ENCODE measurements at regions not wholly inside any gene's neighbourhood (a gene's known extent, or its start where the extent isn't known, plus 50 kb on each side); places are given as distances from the start of the nearest gene placed in this dataset.

DNA sequence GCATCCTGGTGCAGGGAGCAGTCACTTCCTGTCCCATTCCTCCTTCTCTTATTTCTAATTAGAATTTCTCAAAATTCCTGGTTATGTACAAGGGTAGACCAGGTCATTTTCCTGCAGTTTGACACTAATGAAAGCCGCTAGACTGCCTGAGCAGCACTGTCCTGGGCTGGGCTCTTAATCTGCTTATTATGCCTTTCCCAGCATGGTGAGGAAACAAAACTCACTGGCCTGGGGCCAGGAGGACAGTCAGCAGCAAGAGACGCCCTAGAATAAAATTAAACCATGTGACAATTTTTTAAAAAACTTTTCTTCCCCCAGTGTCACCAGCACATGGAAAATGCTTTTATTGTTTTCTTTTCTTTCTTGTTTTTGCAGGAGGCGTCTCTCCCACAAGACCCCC is 647.5 kb downstream of the TYW1 start:
- H3K36me3 ChIP-seq (ENCODE audit: insufficient read depth, low read length): no peaks in the 10 kb centered on the region
- TF ChIP-seq EZH2phosphoT487 (IDR thresholded peaks at IDR 0.05; ENCODE audit: borderline replicate concordance): no peak
- TF ChIP-seq, protein P1, sequence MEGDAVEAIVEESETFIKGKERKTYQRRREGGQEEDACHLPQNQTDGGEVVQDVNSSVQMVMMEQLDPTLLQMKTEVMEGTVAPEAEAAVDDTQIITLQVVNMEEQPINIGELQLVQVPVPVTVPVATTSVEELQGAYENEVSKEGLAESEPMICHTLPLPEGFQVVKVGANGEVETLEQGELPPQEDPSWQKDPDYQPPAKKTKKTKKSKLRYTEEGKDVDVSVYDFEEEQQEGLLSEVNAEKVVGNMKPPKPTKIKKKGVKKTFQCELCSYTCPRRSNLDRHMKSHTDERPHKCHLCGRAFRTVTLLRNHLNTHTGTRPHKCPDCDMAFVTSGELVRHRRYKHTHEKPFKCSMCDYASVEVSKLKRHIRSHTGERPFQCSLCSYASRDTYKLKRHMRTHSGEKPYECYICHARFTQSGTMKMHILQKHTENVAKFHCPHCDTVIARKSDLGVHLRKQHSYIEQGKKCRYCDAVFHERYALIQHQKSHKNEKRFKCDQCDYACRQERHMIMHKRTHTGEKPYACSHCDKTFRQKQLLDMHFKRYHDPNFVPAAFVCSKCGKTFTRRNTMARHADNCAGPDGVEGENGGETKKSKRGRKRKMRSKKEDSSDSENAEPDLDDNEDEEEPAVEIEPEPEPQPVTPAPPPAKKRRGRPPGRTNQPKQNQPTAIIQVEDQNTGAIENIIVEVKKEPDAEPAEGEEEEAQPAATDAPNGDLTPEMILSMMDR (conservative IDR thresholded peaks at IDR 0.05; ENCODE audit: low read length): no peak
- no peaks in the 10 kb centered on the region for H3K9me2 ChIP-seq (replicated peaks; ENCODE audit: low read depth, low read length)
- H3K9ac ChIP-seq (ENCODE audit: low read depth, low read length, poor library complexity, severe bottlenecking): no peak overlapping the region
- H3K9me3 ChIP-seq (ENCODE audit: insufficient read depth, low read depth, low read length): no peaks in the 10 kb centered on the region
- no peaks in the 10 kb centered on the region for H3F3A ChIP-seq (ENCODE audit: low read depth)
- H3K79me2 ChIP-seq (ENCODE audit: insufficient read depth, low read length): no peaks in the 10 kb centered on the region
- no peak overlapping the region for H3K4me2 ChIP-seq (ENCODE audit: low read depth, low read length, poor library complexity, severe bottlenecking)
- H3K4me1 ChIP-seq (ENCODE audit: insufficient read depth, low read length, poor library complexity, severe bottlenecking): no peaks in the 10 kb centered on the region
- no peaks in the 10 kb centered on the region for H3K27me3 ChIP-seq (ENCODE audit: insufficient read depth, low read length, poor library complexity, severe bottlenecking)
- H3K4me3 ChIP-seq (ENCODE audit: low read length, poor library complexity, severe bottlenecking): no peak overlapping the region
- no peaks in the 10 kb centered on the region for H4K20me1 ChIP-seq (ENCODE audit: insufficient read depth, low read length, poor library complexity, severe bottlenecking)
- no peak overlapping the region for H2AFZ ChIP-seq (ENCODE audit: low read length)

DNA sequence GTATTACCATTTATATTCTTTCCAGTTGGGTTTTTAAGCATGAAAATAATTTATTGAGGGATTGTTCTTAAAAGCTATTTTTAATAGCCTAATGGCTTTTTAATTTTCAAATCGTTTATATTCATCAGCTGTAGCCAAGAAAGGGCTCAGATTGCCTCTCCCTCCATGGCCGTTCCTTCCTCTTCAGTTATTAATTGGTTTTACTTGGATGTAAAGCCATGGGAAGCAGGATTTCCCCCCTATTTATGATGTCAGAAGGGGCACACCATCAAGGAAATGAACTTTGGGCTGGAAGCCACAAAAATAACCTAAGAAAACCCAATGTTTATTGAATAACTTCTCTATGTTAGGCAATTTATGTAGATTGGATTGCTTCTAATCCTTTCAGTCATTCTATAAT is 656.3 kb downstream of the TYW1 start:
- Histone ChIP-seq H3K4me3 (ENCODE audit: low read length, poor library complexity, severe bottlenecking) (no peak overlapping the region), H3K9me2 (replicated peaks; ENCODE audit: low read depth, low read length) (no peaks in the 10 kb centered on the region), H3K79me2 (ENCODE audit: insufficient read depth, low read length) (no peaks in the 10 kb centered on the region), H2AFZ (ENCODE audit: low read length) (no peak overlapping the region), H3K36me3 (ENCODE audit: insufficient read depth, low read length) (no peaks in the 10 kb centered on the region), H3K9me3 (ENCODE audit: insufficient read depth, low read depth, low read length) (no peaks in the 10 kb centered on the region), H4K20me1 (ENCODE audit: insufficient read depth, low read length, poor library complexity, severe bottlenecking) (no peaks in the 10 kb centered on the region), H3F3A (ENCODE audit: low read depth) (no peaks in the 10 kb centered on the region), H3K4me1 (ENCODE audit: insufficient read depth, low read length, poor library complexity, severe bottlenecking) (no peaks in the 10 kb centered on the region), H3K27me3 (ENCODE audit: insufficient read depth, low read length, poor library complexity, severe bottlenecking) (no peaks in the 10 kb centered on the region), H3K4me2 (ENCODE audit: low read depth, low read length, poor library complexity, severe bottlenecking) (no peak overlapping the region), H3K9ac (ENCODE audit: low read depth, low read length, poor library complexity, severe bottlenecking) (no peak overlapping the region)
- TF ChIP-seq, protein P1 (conservative IDR thresholded peaks at IDR 0.05; ENCODE audit: low read length): no peak
- TF ChIP-seq EZH2phosphoT487 (IDR thresholded peaks at IDR 0.05; ENCODE audit: borderline replicate concordance): no peak

DNA sequence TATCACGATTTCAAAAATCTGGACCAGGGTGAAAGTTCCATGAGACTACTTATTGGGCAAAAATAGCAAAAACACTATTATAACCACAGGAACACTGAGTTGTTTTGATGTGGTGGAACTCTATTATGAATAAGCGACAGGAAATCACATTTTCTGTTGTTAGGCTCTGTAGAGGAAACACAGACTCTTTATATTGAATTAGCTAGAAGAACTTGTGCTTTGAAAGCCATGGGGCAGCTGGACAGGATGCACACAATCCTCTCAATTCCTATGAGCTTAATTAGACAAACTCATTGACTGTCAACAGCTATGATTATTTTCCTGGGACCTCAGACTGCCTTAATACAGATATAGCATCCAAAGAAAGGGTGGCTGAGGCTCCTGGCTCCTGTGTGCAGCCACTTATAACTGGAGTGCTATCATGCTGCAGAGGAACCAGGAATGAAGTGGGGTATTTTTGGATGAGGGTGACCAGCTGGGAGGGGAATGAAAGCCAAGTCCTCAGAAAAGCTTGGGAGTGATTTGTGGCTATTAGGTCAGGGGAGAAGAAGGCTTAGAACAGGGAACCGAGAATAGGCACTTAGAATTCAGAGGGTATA is 657.3 kb downstream of the TYW1 start:
- no peak overlapping the region for H3K4me3 ChIP-seq (ENCODE audit: low read length, poor library complexity, severe bottlenecking)
- no peak overlapping the region for H3K4me2 ChIP-seq (ENCODE audit: low read depth, low read length, poor library complexity, severe bottlenecking)
- H4K20me1 ChIP-seq (ENCODE audit: insufficient read depth, low read length, poor library complexity, severe bottlenecking): no peaks in the 10 kb centered on the region
- H3K9me2 ChIP-seq (replicated peaks; ENCODE audit: low read depth, low read length): no peaks in the 10 kb centered on the region
- H3K9ac ChIP-seq (ENCODE audit: low read depth, low read length, poor library complexity, severe bottlenecking): no peak overlapping the region
- H3K4me1 ChIP-seq (ENCODE audit: insufficient read depth, low read length, poor library complexity, severe bottlenecking): no peaks in the 10 kb centered on the region
- no peaks in the 10 kb centered on the region for H3K36me3 ChIP-seq (ENCODE audit: insufficient read depth, low read length)
- TF ChIP-seq, protein P1 (conservative IDR thresholded peaks at IDR 0.05; ENCODE audit: low read length): no peak
- TF ChIP-seq EZH2phosphoT487 (IDR thresholded peaks at IDR 0.05; ENCODE audit: borderline replicate concordance): no peak
- no peaks in the 10 kb centered on the region for H3K27me3 ChIP-seq (ENCODE audit: insufficient read depth, low read length, poor library complexity, severe bottlenecking)
- no peaks in the 10 kb centered on the region for H3F3A ChIP-seq (ENCODE audit: low read depth)
- no peaks in the 10 kb centered on the region for H3K79me2 ChIP-seq (ENCODE audit: insufficient read depth, low read length)
- no peak overlapping the region for H2AFZ ChIP-seq (ENCODE audit: low read length)
- no peaks in the 10 kb centered on the region for H3K9me3 ChIP-seq (ENCODE audit: insufficient read depth, low read depth, low read length)
